Ovary (tissue), 3 donors: ENCODE measurements at regions not wholly inside any gene's neighbourhood (a gene's known extent, or its start where the extent isn't known, plus 50 kb on each side); places are given as distances from the start of the nearest gene placed in this dataset.

Source experiments
- CTCF ChIP-seq, 3 donors: fragments of 450-650 bp in 2 of 3; fragments of 200-600 bp in 1 of 3; IDR thresholded peaks; one replicate each; pipeline versions ENCODE4 v1.5.1 to v1.8.0; 2016 to 2022; ENCODE audit warnings: antibody characterized with exemption in 3 of 3, mild to moderate bottlenecking in 1 of 3
- EP300 ChIP-seq: sonication (generic); formaldehyde crosslinking; IDR thresholded peaks from one replicate; pipeline ENCODE4 v1.6.1; 2017; ENCODE audit warnings: antibody characterized with exemption
- POLR2A ChIP-seq: fragments of 450-650 bp; IDR thresholded peaks from one replicate; pipeline ENCODE4 v1.6.1; 2017; ENCODE audit warnings: antibody characterized with exemption, mild to moderate bottlenecking, moderate library complexity
- donor health status: DM: no; HTN: no; CAD: no.

- TF ChIP-seq POLR2A (no peak), CTCF (IDR thresholded peaks at IDR 0.05) (no peak), EP300 (no peak)
These were observed 747.5 kb upstream of the EEF2KMT start for GRCh38 chr16:5845046-5845445.
